Adrenal gland (tissue), 5 donors: ENCODE measurements at regions not wholly inside any gene's neighbourhood (a gene's known extent, or its start where the extent isn't known, plus 50 kb on each side); places are given as distances from the start of the nearest gene placed in this dataset.

Experiments
- POLR2A ChIP-seq, 2 donors: fragments of 450-650 bp; IDR thresholded peaks; one replicate each; pipeline ENCODE4 v1.6.1; 2017; ENCODE audit warnings: antibody characterized with exemption in 2 of 2, mild to moderate bottlenecking in 2 of 2, moderate library complexity in 1 of 2
- TF ChIP-seq, protein P1 (sequence below), 6 experiments: fragments of 450-650 bp in 4 of 6; fragments of 200-600 bp in 2 of 6; sonication (generic) in 1 of 6; IDR thresholded peaks; 1 replicate in 5 of 6; 2 replicates in 1 of 6; pipeline versions ENCODE4 v1.5.1 to v1.8.0; 2016 to 2021; ENCODE audit warnings: antibody characterized with exemption in 6 of 6, mild to moderate bottlenecking in 2 of 6, moderate library complexity in 1 of 6
- donor health status: DM: no; HTN: no; CAD: no.

DNA sequence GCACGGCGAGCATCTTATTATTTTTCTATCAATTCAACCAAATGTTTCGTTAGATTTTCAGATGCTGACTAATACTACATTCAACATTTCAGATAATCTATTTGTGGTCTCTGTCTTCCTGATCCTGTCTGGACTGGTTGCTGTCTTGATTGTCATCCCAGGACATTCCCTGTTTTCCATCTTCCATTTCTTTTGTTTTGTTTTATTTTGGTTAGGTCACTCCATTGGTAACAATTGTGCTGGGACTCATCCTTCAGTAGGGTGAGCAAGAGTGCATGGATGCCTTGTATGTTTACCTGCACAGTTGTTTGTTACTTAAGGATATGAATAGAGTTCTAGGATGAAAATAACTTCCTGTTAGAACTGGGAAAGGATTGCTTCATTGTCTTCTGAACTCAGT lies 55.9 kb upstream of the ACYP2 start:
- TF ChIP-seq, protein P1, sequence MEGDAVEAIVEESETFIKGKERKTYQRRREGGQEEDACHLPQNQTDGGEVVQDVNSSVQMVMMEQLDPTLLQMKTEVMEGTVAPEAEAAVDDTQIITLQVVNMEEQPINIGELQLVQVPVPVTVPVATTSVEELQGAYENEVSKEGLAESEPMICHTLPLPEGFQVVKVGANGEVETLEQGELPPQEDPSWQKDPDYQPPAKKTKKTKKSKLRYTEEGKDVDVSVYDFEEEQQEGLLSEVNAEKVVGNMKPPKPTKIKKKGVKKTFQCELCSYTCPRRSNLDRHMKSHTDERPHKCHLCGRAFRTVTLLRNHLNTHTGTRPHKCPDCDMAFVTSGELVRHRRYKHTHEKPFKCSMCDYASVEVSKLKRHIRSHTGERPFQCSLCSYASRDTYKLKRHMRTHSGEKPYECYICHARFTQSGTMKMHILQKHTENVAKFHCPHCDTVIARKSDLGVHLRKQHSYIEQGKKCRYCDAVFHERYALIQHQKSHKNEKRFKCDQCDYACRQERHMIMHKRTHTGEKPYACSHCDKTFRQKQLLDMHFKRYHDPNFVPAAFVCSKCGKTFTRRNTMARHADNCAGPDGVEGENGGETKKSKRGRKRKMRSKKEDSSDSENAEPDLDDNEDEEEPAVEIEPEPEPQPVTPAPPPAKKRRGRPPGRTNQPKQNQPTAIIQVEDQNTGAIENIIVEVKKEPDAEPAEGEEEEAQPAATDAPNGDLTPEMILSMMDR (IDR thresholded peaks at IDR 0.05), result no peak
- no peak for TF ChIP-seq POLR2A (IDR thresholded peaks at IDR 0.05)
